ENCODE measurements at regions not wholly inside any gene's neighbourhood (a gene's known extent, or its start where the extent isn't known, plus 50 kb on each side); places are given as distances from the start of the nearest gene placed in this dataset.
"Not testable (repeated sequence)": the region's sequence is repeated elsewhere in the genome, so short reads cannot be mapped to it uniquely, and the experiment has no call there.

DNA sequence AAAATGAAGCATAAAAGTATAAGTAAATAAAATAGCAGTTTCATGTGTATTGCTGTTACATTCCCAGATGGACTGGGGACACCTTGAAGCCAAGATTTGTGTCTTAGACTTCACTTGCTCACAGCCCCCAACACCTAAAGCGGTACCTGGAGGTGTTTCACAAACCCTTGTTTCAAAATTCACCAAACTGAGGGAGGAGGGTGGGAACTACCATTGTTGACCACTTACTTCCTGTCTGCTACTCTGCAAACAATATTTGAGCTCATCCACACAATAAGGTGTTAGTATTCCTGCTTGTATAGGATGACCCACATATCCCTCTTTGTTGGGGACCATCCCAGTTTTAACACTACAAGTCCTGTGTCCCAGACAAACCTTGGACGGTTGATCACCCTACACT, 115.9 kb upstream of the SYT6 start:
- DNase-seq (ENCODE audit: low read depth): no peak

DNA sequence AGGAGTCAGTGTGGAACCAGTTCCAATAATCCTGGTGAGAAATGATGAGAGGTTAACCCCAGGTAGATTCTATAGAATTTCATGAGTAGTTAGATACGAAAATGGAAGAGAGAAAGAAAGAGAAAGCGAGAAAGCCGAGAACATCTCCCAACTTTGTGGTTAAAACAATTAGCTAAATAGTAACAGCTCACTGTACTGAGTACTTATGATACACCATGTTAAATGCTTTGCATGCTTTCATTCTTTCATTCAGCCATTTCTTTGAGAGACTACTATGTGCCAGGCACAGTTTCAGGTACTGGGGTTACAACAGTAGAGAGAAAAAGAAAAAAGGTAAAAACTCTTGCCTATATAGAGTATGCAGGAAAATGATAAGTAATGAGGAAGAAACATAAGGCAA, 109.7 kb upstream of the SYT6 start:
- no peak for DNase-seq (ENCODE audit: low read depth)

DNA sequence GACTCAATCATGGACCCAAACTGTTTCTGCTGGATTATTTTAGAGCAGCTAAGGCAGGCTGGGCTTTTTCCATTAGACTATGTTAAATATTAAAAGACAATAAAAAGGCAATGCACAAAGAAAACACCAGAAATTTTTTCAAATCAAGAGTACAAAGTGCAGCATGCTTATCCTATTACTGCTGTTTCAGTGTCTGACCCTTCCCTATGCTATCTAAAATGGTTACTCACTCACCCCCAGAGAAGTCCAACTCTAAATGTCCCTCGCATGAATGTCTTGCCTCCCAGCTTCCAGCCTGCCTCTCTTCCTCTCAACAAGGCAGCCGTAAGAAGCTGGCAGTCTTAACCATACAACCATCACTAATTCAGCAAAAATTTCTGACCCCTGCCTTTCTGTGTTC, 108.7 kb upstream of the SYT6 start:
- no peak for DNase-seq (ENCODE audit: low read depth)

DNA sequence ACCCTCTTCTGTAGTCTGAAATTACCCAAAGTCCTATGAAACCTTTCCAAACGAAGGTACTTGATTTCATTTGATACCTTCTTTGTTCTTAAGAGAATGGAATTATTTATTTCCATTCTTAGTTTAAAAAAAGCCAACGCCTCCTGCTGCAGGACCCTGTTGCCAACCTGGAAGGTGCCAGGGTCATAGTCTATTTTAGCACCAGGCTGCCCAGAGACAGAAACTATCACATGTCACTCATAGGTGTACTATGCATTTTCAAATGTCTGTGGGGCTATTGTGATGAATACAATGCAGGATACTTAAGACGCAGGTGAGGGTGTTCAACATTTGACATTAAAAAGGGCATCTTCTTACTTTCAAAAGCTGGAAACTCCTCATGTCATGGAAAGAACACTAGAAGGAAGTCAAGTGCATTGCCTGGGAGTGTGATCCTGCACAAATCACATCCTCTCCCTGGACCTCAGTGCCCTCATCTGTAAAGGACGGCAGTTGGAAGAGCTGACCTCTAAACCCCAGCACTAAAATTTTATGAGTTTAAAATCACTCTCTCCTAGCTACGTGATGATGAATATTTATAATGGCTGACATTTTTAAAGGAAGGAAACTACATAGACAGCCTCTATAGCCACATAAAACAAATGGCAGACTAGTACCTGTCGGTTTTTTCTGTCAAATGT, 107.3 kb upstream of the SYT6 start:
- no peak for DNase-seq (ENCODE audit: low read depth)

DNA sequence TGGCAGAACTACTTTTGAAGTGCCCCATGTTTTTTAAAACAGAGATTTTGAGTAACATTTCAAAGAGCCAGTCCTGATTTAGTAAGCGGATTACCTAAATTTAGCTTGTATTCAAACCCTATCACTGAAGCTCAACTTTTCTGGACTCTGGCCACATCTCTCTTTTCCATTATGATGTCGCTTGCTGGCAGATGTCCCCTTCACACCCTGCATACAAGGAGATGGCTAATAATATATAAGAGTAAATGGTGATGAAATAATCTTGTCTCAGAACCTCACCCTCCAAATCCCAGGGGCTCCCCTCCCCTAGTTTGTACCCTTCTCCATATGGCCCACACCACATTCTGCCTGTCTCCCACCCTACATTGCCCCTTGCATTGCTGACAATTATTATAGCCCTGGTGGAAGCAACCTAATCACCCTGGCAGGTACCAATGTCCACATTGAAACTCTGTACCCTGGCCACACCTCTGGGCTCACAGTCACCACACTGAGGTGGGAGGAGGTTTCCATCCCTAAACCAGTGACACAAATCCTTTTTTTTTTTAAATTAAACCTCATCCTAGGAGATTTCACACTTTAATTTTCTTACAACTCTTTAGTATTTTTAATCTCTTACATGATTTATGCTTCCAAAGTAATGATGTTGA, 106.0 kb upstream of the SYT6 start:
- DNase-seq (ENCODE audit: low read depth): no peak

GRCh38 chr1:114258633-114259032, 105.0 kb upstream of the SYT6 start:
- no peak for DNase-seq (ENCODE audit: low read depth)

DNA sequence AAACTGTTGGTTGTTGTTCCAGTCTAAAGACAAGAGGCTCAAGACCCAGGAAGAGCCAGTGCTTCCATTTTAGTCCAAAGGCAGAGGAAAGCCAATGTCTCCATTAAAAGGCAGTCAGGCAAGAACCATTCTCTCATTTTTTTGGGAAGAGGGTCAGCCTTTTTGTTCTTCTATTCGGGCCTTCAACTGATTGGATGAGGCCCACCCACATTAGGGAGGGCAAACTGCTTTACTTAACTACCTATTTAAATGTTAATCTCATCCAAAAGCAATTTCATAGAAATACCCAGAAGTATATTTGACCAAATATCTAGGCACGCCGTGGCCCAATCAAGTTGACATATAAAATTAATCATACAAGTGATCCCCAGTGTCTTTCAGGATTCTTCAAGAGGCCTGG, 104.4 kb upstream of the SYT6 start:
- no peak for DNase-seq (ENCODE audit: low read depth)

DNA sequence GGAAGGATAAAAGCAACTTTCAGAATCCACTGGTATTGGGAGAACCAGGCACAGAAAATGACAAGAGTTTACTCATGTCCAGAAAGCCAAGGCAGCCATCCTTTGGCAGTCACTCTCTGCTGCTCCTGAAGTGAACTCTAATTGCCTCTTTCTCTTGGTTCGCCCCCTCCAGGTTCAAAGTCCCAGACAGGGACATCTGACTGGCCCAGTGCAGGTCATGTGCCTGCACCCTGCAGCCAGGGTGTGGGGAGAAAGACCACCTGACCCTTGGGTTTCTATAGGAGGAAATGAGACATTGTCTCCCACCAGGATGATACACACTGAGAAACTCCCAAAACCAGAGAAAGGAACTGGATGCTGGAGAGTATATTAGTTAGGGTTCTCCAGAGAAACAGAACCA, 103.9 kb upstream of the SYT6 start:
- no peak for DNase-seq (ENCODE audit: low read depth)

- no peak for DNase-seq (ENCODE audit: low read depth)
Measured at GRCh38 chr1:114253900-114254299, 100.2 kb upstream of the SYT6 start.

DNA sequence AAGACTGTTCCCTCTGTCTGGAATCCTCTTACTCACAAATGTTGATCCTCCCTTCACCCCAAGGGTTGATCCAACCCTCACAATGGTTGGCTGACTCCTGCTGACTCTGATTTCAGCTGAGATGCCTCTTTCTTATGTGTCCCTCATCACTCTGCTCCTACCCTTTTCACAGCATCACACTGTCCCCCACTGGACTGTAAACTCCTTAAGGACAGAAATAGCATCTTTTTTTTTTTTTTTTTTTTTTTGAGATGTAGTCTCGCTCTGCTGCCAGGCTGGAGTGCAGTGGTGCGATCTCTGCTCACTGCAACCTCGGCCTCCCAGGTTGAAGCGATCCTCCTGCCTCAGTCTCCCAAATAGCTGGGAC, 97.9 kb upstream of the SYT6 start:
- no peak for DNase-seq (ENCODE audit: low read depth)

DNA sequence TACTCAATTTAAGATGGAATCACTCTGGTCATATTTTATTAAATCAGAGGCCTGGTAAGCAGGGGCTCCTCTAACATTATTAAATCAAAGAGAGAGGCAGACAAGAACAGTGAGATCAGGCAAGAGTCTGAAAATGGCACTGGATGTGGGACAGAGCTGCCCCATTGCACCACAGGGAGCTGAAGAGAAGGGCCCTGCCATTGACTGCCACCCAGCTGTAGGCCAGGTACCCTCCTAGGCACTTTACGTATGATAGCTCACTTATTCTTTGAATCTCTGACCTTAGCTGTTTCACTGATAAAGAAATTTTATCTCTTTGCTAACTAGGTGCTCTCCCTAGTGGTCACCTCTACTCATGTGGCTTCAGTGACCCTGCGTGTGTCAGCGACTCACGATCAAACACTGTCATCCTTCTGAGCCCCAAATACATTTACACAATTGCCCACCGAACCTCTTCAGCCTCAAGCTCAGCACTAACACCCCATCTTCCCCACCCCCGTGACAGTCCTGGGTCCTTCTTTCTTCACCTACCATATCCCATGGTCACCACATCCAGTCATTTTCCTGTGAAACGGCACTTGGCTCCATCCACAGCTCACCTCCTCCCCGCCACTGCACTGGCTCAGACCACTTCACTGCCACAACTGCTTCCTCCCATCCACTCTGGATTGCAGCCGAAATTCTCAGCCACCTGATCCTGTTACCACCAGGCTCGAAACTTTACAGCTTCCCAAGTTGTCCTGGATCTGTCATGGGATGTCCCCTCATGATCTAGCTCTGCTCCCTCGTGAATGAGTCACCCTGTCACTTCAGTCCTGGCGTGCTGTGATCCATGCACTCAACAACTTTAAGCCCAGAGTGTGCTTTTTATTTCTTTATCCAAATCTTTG, 97.3 kb upstream of the SYT6 start:
- no peak for DNase-seq (ENCODE audit: low read depth)

GRCh38 chr1:114249691-114250090, 96.0 kb upstream of the SYT6 start:
- no peak for DNase-seq (ENCODE audit: low read depth)

GRCh38 chr1:114248162-114248561, 94.5 kb upstream of the SYT6 start:
- no peak for DNase-seq (ENCODE audit: low read depth)

GRCh38 chr1:114242531-114243210, 89.0 kb upstream of the SYT6 start:
- not testable (repeated sequence) for DNase-seq (ENCODE audit: low read depth)

GRCh38 chr1:114238053-114238452, 84.4 kb upstream of the SYT6 start:
- DNase-seq (ENCODE audit: low read depth): no peak

DNA sequence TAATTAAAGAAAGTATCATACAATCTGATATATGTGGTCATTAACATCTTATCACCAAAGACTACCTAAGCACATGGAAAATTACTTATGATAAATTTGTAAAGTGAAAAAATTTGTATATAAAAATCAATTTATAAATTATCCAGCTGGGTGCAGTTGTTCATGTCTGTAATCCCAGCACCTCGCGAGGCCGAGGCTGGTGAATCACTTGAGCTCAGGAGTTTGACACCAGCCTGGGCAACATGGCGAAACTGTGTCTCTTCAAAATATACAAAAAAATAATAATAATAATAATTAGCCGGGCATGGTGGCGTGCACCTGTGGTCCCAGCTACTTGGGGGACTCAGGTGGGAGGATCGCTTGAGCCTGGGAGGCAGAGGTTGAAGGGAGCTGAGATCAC, 82.8 kb upstream of the SYT6 start:
- DNase-seq (ENCODE audit: low read depth): no peak

GRCh38 chr1:114235960-114236359, 82.3 kb upstream of the SYT6 start:
- DNase-seq (ENCODE audit: low read depth): no peak

GRCh38 chr1:114235281-114235680, 81.6 kb upstream of the SYT6 start:
- no peak for DNase-seq (ENCODE audit: low read depth)

GRCh38 chr1:114234408-114235124, 80.9 kb upstream of the SYT6 start:
- DNase-seq (ENCODE audit: low read depth): no peak

GRCh38 chr1:114232691-114233090, 79.0 kb upstream of the SYT6 start:
- DNase-seq (ENCODE audit: low read depth): no peak

DNA sequence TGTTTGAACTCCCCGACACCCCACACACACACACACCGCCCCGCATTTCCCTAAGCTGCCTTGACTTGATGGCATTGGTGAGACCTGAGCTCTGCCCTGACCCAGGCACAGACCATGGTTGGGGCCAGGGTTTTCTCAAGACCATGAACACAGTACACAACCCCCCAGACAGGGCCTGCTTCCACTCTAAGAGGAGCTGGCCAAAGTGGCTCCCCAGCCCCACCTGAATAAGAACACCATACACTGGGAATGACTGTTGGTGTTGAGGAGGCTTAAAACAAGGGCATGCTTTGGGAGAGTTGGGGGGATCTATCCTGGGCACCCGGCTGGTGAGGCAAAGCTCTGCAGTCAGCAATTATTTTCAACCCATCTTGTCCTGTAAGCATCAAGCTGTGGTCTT, 77.6 kb upstream of the SYT6 start:
- DNase-seq (ENCODE audit: low read depth): no peak

DNA sequence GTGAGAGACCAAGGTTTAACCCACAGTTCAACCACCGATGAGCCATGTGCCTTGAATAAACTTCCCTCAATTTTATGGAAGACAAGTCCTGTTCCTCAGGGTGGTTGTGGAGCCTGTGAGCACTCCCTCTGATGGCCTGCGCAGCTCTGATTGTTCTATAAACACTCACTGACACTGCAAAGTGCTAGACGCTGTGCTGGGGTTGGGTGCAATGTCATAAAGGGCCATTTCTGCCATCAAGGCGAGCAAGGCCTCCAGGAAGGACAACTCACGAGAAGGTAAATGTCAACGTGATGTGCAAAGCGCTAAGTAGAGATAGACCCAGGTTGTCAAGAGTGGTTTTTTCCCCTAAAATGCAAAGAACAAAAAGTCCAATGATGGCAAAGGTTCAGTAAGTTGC, 75.7 kb upstream of the SYT6 start:
- DNase-seq (ENCODE audit: low read depth): no peak
